ENCODE measurements at regions not wholly inside any gene's neighbourhood (a gene's known extent, or its start where the extent isn't known, plus 50 kb on each side); places are given as distances from the start of the nearest gene placed in this dataset.
A peak's percentile ranks its signal among the peaks of the same experiment; 100 is the strongest.

DNA sequence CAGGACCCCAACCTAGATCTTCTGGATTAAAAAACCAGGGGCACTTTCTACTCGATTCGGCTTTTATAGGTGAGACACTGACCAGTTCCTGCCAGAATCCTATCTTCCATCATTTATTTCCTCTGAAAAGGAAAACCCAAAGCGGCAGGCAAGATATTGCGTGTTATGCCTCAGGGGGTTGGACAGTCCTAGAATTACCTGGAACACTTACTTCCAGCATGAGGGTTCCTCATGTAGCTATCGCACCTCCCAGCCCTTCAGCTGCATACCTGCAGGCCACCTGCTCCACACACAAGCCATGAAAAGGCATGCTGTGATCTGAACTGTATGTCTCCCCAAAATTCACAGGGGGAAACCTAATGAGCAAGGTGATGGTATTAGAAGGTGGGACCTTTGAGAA is 58.3 kb upstream of the DLG1 start:
- peaks cover 10% of the 10 kb centered on the region for H3K4me1 Mint-ChIP-seq (ENCODE audit: unreplicated experiment)
- H3K4me3 Mint-ChIP-seq (ENCODE audit: unreplicated experiment) = no peak overlapping the region
- no peak for DNase-seq (ENCODE audit: low spot score)
- TF ChIP-seq, protein P1, sequence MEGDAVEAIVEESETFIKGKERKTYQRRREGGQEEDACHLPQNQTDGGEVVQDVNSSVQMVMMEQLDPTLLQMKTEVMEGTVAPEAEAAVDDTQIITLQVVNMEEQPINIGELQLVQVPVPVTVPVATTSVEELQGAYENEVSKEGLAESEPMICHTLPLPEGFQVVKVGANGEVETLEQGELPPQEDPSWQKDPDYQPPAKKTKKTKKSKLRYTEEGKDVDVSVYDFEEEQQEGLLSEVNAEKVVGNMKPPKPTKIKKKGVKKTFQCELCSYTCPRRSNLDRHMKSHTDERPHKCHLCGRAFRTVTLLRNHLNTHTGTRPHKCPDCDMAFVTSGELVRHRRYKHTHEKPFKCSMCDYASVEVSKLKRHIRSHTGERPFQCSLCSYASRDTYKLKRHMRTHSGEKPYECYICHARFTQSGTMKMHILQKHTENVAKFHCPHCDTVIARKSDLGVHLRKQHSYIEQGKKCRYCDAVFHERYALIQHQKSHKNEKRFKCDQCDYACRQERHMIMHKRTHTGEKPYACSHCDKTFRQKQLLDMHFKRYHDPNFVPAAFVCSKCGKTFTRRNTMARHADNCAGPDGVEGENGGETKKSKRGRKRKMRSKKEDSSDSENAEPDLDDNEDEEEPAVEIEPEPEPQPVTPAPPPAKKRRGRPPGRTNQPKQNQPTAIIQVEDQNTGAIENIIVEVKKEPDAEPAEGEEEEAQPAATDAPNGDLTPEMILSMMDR (IDR thresholded peaks at IDR 0.05; ENCODE audit: unreplicated experiment) = no peak
- H3K27me3 Mint-ChIP-seq (ENCODE audit: unreplicated experiment) = peaks cover 8% of the 10 kb centered on the region
- H3K36me3 Mint-ChIP-seq (ENCODE audit: low read depth, unreplicated experiment) = peaks cover 18% of the 10 kb centered on the region
- peaks cover 13% of the 10 kb centered on the region for H3K9me3 Mint-ChIP-seq (ENCODE audit: unreplicated experiment)
- no peak overlapping the region for H3K27ac Mint-ChIP-seq (ENCODE audit: unreplicated experiment)

DNA sequence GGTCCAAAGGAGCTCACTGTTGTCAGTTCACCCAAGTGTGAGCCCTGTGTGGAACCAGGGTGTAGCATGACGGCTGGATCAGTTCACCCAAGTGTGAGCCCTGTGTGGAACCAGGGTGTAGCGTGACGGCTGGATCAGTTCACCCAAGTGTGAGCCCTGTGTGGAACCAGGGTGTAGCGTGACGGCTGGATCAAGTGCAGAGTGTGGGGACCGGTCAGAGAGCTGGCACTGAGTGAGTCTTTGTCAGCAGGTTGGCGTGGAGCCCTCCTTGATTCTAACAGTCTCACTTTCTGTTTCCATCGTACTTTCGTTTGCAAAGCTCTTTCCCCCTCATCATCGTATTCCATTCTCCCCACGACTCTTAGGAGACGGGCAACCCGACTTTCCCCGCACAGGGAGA is 57.9 kb upstream of the DLG1 start:
- H3K9me3 Mint-ChIP-seq (ENCODE audit: unreplicated experiment) = peaks cover 12% of the 10 kb centered on the region
- no peak overlapping the region for H3K27ac Mint-ChIP-seq (ENCODE audit: unreplicated experiment)
- DNase-seq (ENCODE audit: low spot score) = no peak

DNA sequence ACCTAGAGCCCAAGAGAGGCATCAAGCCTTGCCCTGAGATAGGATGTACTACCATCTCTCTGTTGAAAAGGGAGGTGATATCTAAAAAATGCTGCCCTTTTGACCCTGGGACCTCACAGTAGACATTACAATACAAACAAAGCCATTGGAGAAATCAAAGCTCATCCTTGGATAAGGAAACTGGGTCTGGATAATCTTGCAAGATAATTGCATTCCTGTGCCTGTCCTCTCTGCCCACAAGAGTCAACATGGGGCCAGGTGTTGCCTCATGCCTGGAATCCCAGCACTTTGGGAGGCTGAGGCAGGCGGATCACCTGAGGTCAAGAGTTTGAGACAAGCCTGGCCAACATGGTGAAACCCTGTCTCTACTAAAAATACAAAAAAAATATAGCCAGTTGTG is 57.3 kb upstream of the DLG1 start:
- H3K36me3 Mint-ChIP-seq (ENCODE audit: low read depth, unreplicated experiment) = peaks cover 15% of the 10 kb centered on the region
- peaks cover 8% of the 10 kb centered on the region for H3K27me3 Mint-ChIP-seq (ENCODE audit: unreplicated experiment)
- TF ChIP-seq, protein P1 (IDR thresholded peaks at IDR 0.05; ENCODE audit: unreplicated experiment) = no peak
- H3K4me3 Mint-ChIP-seq (ENCODE audit: unreplicated experiment) = no peak overlapping the region
- no peak for DNase-seq (ENCODE audit: low spot score)
- H3K27ac Mint-ChIP-seq (ENCODE audit: unreplicated experiment) = no peak overlapping the region
- peaks cover 11% of the 10 kb centered on the region for H3K4me1 Mint-ChIP-seq (ENCODE audit: unreplicated experiment)
- H3K9me3 Mint-ChIP-seq (ENCODE audit: unreplicated experiment) = peaks cover 9% of the 10 kb centered on the region

More for the DNA sequence above, 57.9 kb upstream of the DLG1 start:
- H3K36me3 Mint-ChIP-seq (ENCODE audit: low read depth, unreplicated experiment) = peaks cover 17% of the 10 kb centered on the region
- H3K4me1 Mint-ChIP-seq (ENCODE audit: unreplicated experiment) = peaks cover 10% of the 10 kb centered on the region
- H3K4me3 Mint-ChIP-seq (ENCODE audit: unreplicated experiment) = no peak overlapping the region
- peaks cover 8% of the 10 kb centered on the region for H3K27me3 Mint-ChIP-seq (ENCODE audit: unreplicated experiment)
- TF ChIP-seq, protein P1 (IDR thresholded peaks at IDR 0.05; ENCODE audit: unreplicated experiment) = no peak

GRCh38 chr3:197354568-197355001 is 56.2 kb upstream of the DLG1 start:
- Mint-ChIP-seq H3K4me3 (ENCODE audit: unreplicated experiment) (peak overlapping the region; percentile 17), H3K36me3 (ENCODE audit: low read depth, unreplicated experiment) (peaks cover 10% of the 10 kb centered on the region), H3K27ac (ENCODE audit: unreplicated experiment) (no peak overlapping the region), H3K27me3 (ENCODE audit: unreplicated experiment) (peaks cover 8% of the 10 kb centered on the region), H3K9me3 (ENCODE audit: unreplicated experiment) (peaks cover 4% of the 10 kb centered on the region), H3K4me1 (ENCODE audit: unreplicated experiment) (peaks cover 15% of the 10 kb centered on the region)
- TF ChIP-seq, protein P1 (IDR thresholded peaks at IDR 0.05; ENCODE audit: unreplicated experiment) = no peak
- DNase-seq (ENCODE audit: low spot score) = no peak

- H3K9me3 Mint-ChIP-seq (ENCODE audit: unreplicated experiment) = no peaks in the 10 kb centered on the region
- no peak overlapping the region for H3K27ac Mint-ChIP-seq (ENCODE audit: unreplicated experiment)
- peaks cover 8% of the 10 kb centered on the region for H3K27me3 Mint-ChIP-seq (ENCODE audit: unreplicated experiment)
- peak overlapping the region; percentile 17 for H3K4me3 Mint-ChIP-seq (ENCODE audit: unreplicated experiment)
- DNase-seq (ENCODE audit: low spot score) = no peak
- H3K36me3 Mint-ChIP-seq (ENCODE audit: low read depth, unreplicated experiment) = peaks cover 7% of the 10 kb centered on the region
- TF ChIP-seq, protein P1 (IDR thresholded peaks at IDR 0.05; ENCODE audit: unreplicated experiment) = no peak
- peaks cover 15% of the 10 kb centered on the region for H3K4me1 Mint-ChIP-seq (ENCODE audit: unreplicated experiment)
Observed at GRCh38 chr3:197353867-197354567, 55.6 kb upstream of the DLG1 start.
